GM12891 (cell line): ENCODE measurements at regions not wholly inside any gene's neighbourhood (a gene's known extent, or its start where the extent isn't known, plus 50 kb on each side); places are given as distances from the start of the nearest gene placed in this dataset.

Source experiments
- POLR2A ChIP-seq: IDR thresholded peaks from 2 replicates; pipeline ENCODE4 v1.6.1; 2011; ENCODE audit warnings: low read depth, low read length, control low read depth
- POLR2AphosphoS5 ChIP-seq: IDR thresholded peaks from 2 replicates; pipeline ENCODE4 v1.6.1; 2011; ENCODE audit warnings: low read depth, low read length, control low read depth
- SPI1 ChIP-seq: IDR thresholded peaks from 2 replicates; pipeline ENCODE4 v1.6.1; 2011; ENCODE audit warnings: low read depth, low read length, control low read depth

DNA sequence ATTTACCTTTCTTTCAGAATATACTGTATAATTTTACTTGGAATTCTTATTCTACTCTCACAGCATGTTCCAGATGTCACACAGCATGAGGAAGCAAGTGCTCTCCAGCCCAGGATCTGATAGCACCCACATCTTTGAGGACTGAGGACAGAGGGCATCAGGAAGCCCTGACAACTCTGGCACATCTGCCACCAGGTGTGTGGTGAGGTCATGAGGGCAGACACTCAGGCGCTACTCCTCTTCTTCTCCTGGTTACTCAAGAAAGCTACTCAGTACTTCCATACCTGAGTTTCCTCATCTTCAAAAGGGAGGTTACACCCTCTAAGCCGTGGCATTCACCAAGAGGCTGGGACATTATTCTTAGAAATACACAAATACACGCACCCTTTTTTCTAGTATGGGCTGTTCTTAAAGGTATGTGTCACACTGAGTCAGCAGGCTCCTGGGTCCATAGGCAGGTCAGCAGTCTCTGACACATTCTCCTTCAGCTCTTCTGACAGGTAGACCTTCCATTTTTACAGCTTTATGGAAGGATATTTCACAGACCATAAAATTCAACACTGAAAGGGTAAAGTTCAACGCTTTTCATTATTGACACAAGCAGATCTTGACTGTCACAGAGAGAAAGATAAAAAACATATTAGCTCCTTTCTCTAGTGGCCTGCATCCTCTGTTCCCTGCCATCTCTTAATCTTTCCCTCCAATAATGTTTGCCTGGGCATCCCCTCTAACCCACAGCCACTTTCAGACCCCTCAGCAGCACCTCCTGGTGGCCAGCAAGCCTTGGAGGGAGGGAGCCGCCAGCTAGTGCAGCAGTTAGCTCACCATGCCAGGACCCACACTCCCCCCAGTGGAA is 103.2 kb upstream of the TJP1 start:
- TF ChIP-seq SPI1 (no peak), POLR2AphosphoS5 (no peak), POLR2A (no peak)
